Activated CD4-positive, alpha-beta T cell treated with anti-CD3 and anti-CD28 coated beads for 4 hours (primary cell): ENCODE measurements at regions not wholly inside any gene's neighbourhood (a gene's known extent, or its start where the extent isn't known, plus 50 kb on each side); places are given as distances from the start of the nearest gene placed in this dataset.
"Not testable (repeated sequence)": the region's sequence is repeated elsewhere in the genome, so short reads cannot be mapped to it uniquely, and the experiment has no call there.

Source experiments
- DNase-seq, 2 donors: peaks; one replicate each; pipeline ENCODE4 v3.0.0-alpha.2; 2020

- DNase-seq: no peak
These were observed 153.3 kb upstream of the LYPLAL1 start for GRCh38 chr1:219020386-219020785.

- no peak for DNase-seq
These were observed 152.8 kb upstream of the LYPLAL1 start for GRCh38 chr1:219020846-219021245.

GRCh38 chr1:219027146-219027673 lies 146.5 kb upstream of the LYPLAL1 start:
- DNase-seq: no peak

DNA sequence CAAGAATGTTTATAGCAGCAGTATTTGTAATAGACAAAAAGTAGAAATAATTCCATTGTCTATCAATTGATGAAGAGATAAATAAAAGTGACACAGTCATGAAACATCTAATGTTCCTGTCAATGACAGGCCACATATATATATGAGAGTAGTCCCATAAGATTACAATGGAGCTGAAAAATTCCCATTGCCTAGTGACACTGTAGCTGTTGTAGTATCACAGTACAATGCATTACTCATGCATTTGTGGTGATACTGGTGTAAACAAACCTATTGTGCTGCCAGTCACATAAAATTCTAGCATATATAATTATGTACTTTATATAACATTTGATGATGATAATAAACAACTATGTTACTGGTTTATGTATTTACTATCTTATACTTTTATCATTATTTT lies 141.9 kb upstream of the LYPLAL1 start:
- DNase-seq: no peak

- no peak for DNase-seq
These were observed 135.3 kb upstream of the LYPLAL1 start for GRCh38 chr1:219038398-219038797.

GRCh38 chr1:219039017-219039681 lies 134.5 kb upstream of the LYPLAL1 start:
- DNase-seq: no peak

DNA sequence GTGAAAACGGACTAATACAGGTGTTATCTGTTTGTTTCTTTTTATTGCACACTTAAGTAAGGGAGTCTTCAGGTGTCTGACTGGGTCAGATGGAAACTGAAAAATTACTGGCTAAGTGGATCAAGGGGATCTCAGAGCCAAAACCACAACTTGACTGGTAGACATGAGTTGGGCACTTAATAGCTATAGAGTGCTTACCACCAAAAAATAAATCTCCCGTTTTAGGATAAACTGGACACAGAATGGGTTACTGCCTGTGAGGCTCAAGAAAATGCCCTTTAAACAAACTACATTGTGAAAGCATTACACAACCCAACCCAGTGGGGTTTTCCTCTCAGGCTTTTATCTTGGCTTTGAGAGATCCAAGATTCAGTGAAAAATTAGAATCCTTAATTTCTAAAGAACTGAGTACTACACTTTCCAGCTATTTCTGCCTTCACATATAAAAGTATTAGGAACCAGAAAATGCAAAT lies 134.0 kb upstream of the LYPLAL1 start:
- DNase-seq: no peak

DNA sequence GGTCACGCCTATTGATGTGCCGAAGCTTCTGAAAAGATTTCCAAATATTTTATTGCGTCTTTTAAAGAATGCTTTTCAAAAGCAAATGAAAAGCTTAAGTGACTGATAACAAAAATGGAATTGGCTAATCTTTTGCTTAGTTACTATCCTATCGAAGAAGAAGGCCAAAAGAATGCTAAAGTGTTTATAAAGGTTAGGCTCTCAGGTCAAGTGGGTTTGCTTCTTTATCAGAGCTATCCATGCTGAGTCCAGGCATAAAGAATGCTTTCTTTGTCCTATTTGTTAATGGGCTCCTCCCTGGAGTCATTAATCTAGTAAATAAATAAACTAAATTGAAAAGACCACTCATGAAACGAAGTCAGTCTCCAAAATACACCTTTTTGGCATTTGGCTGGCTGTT lies 133.4 kb upstream of the LYPLAL1 start:
- DNase-seq: no peak

- DNase-seq: no peak
These were observed 132.5 kb upstream of the LYPLAL1 start for GRCh38 chr1:219041141-219041540.

DNA sequence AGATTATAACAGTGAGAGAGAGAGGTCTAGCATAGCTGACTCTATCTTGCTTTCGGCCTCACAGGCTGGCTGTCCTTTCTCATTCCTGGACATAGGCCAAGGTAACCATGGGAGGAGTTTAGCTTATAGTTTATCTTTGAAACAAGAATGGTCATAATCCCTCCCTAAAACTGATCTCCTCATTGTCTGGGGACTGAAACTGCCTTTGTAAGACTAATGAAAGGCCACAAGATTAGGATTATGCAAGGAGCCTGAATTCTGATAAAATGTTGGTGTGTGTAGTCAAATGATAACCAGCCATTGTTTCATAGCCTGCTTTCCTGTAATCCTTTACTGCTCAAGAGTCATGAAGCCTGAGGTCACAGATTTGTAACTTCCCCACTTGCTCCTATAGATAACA lies 131.9 kb upstream of the LYPLAL1 start:
- no peak for DNase-seq

GRCh38 chr1:219042769-219043168 lies 130.9 kb upstream of the LYPLAL1 start:
- DNase-seq: no peak

DNA sequence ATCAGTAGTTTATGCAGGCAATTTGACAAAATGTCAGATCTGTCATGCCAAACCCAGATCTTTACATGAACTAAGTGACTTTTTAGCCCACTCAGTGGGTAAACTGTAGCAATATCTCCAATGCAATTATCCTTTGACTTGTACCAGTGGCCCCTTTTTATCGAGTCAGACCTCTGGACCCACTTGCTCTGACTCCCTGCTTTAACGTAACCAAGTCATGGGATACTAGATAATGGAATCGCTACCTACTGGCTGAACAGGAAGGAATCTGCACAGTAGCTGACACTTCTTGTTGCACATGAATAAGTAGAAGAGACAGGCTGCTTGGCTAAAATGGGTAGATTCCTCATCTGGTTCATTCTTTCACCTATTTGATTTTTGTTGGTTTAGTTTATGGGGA lies 128.4 kb upstream of the LYPLAL1 start:
- no peak for DNase-seq

DNA sequence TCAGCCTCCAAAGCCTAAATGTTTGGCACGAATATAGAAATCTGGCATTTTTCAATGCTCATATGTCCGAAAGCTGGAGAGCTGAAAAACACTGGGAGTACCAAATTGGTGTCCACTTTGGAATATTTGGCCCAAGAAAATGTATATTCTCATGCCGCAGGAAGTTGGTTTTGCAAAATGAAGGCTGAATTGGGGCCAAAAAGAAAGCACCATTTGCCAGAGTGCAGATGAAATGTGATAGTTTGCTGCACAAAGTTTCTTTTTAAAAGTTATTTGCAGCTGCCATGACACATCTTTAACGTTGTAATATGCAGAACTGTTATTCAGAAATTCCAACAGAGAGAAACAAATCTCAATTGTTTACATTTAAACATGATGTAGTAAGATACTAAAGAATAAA lies 124.2 kb upstream of the LYPLAL1 start:
- DNase-seq: no peak

- DNase-seq: no peak
These were observed 123.4 kb upstream of the LYPLAL1 start for GRCh38 chr1:219050086-219050821.

GRCh38 chr1:219050822-219051125 lies 122.9 kb upstream of the LYPLAL1 start:
- no peak for DNase-seq

- DNase-seq: no peak
These were observed 122.1 kb upstream of the LYPLAL1 start for GRCh38 chr1:219051547-219051946.

DNA sequence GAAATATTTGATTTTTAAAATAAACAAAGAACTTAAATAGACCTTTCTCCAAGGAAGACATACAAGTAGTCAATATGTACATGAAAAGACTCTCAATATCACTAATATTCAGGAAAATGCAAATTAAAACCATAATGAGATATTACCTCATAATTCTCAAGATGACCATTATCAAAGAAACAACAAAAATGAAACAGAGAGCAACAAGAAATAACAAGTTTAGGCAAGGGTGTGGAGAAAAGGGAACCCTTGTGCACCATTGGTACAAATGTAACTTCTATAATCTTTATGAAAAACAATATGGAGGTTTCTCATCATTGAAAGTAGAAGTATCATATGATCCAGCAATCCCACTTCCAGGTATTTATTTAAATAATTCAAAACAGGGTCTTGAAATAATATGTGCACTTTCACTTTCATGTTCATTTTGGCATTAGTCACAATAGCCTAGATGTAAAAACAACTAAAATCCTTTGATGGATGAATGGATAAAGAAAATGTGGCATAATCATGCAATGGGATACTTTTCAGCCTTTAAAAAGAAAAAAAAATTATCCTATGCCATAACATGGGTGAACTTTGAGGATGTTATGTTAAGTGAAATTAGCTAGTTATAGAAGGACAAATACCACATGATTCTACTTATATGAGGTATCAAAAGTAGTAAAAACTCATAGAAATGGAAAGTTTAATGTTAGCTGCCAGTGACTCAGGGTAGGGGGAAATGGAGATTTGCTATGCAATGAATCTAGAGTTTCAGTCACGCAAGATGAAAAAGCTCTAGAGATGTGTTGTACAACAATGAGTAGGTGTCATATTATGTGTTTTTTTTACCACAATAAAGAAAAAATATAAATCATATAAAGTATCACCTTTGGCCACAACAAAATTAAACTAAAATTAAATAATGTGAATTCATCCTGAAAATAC lies 114.5 kb upstream of the LYPLAL1 start:
- DNase-seq: no peak

DNA sequence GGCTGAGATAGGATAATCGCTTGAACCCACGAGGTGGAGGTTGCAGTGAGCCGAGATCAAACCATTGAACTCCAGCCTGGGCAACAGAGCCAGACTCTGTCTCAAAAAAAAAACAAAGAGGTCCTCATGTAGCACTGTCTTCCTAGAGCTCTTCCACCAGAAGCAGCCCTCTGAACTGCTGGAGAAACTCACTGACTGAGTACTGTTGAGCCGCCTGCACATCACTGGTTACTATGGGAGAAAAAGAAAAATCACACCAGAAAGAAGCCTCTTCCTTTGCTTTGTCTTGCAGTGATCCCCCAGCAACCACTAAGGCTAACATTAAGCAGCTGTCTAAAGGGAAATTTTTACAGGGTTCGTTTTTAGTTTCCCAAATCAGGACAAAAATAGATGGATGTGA lies 112.9 kb upstream of the LYPLAL1 start:
- no peak for DNase-seq

- no peak for DNase-seq
These were observed 111.5 kb upstream of the LYPLAL1 start for GRCh38 chr1:219062161-219062560.

- DNase-seq: no peak
These were observed 107.6 kb upstream of the LYPLAL1 start for GRCh38 chr1:219066098-219066497.

DNA sequence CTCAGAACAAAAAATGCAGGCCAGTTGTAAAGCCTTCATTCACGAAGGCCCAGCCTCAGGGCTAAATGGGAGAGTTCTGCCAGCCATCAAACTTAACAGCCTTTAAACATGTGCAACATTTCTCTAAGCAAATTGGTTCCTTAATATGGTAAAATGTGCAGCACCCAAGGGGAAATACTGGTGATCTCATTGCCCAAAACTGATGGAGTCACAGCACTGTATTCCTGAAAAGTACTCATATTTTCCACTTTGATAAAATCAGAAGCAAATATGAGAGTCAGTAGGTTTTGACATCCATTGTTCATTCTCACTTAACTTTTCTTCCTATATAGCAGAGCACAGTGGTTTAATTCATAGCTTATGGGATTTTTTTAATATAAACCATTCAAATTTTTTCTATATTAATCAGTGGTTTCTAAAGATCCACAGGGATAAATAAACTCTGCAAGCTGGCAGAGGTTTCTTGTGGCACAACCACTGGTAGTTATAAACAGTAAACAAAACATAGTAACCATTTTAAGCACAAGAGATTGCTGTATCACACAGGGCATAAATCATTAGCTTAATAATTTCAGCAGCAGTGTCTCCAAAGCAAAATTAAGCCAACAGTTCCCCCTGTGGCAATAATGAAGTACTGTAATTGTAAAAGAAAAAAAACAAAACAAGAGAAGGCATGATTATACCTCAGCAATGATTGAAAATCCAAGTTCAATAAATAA lies 106.9 kb upstream of the LYPLAL1 start:
- DNase-seq: no peak

DNA sequence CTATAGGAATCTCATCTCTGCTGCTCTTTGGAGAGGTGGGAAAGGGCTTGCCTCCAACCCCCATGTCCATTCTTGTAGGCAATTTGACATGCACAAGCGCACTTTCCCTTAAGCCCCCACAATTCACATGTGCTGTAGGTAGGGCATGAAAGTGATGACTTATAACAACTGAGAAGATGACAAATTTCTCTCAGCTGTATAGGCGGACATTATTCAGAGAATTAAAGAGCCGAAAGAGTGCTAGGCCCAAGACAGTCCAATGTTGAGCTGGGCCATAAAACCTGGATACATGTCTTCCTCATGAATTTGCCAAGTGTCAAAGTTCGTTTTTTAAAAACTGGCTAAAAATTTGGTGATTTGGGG lies 106.3 kb upstream of the LYPLAL1 start:
- DNase-seq: no peak

DNA sequence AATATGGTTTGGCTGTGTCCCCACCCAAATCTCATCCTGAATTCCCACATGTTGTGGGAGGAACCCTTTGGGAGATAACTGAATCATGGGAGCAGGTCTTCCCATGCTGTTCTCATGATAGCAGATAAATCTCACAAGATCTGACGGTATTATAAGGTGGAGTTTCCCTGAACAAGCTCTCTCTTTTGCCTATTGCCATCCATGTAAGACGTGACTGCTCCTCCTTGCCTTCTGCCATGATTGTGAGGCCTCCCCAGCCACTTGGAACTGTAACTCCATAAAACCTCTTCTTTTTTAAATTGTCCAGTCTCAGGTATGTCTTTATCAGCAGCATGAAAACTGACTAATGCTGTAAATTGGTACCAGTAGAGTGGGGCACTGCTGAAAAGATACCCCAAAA lies 103.3 kb upstream of the LYPLAL1 start:
- not testable (repeated sequence) for DNase-seq
